Stimulated activated CD8-positive, alpha-beta memory T cell treated with anti-CD3 and anti-CD28 coated beads, Interleukin-2, amount 100 ng/mL, for 48 hours (primary cell): ENCODE measurements at regions not wholly inside any gene's neighbourhood (a gene's known extent, or its start where the extent isn't known, plus 50 kb on each side); places are given as distances from the start of the nearest gene placed in this dataset.
"Not testable (repeated sequence)": the region's sequence is repeated elsewhere in the genome, so short reads cannot be mapped to it uniquely, and the experiment has no call there.

ENCODE experiments used
- DNase-seq, 2 donors: peaks; one replicate each; pipeline ENCODE4 v3.0.0-alpha.2; 2020; ENCODE audit warnings: low read depth in 2 of 2

GRCh38 chr11:71332447-71332846 is 80.1 kb upstream of the SHANK2 start:
- no peak for DNase-seq

GRCh38 chr11:71332046-71332445 is 79.7 kb upstream of the SHANK2 start:
- no peak for DNase-seq

GRCh38 chr11:71331631-71332030 is 79.3 kb upstream of the SHANK2 start:
- no peak for DNase-seq

GRCh38 chr11:71330996-71331395 is 78.6 kb upstream of the SHANK2 start:
- DNase-seq, result no peak

- no peak for DNase-seq
Observed at GRCh38 chr11:71330349-71330748, 78.0 kb upstream of the SHANK2 start.

- no peak for DNase-seq
Observed at GRCh38 chr11:71329786-71330185, 77.4 kb upstream of the SHANK2 start.

GRCh38 chr11:71329165-71329510 is 76.8 kb upstream of the SHANK2 start:
- DNase-seq, result no peak

- no peak for DNase-seq
Observed at GRCh38 chr11:71327156-71328085, 75.0 kb upstream of the SHANK2 start.

GRCh38 chr11:71326328-71326940 is 74.1 kb upstream of the SHANK2 start:
- no peak for DNase-seq

GRCh38 chr11:71325418-71326327 is 73.3 kb upstream of the SHANK2 start:
- DNase-seq, result no peak

GRCh38 chr11:71324788-71325417 is 72.5 kb upstream of the SHANK2 start:
- no peak for DNase-seq

GRCh38 chr11:71323876-71324526 is 71.6 kb upstream of the SHANK2 start:
- no peak for DNase-seq

- no peak for DNase-seq
Observed at GRCh38 chr11:71322861-71323582, 70.6 kb upstream of the SHANK2 start.

- DNase-seq, result no peak
Observed at GRCh38 chr11:71322192-71322735, 69.9 kb upstream of the SHANK2 start.

GRCh38 chr11:71321433-71322191 is 69.2 kb upstream of the SHANK2 start:
- no peak for DNase-seq

- no peak for DNase-seq
Observed at GRCh38 chr11:71316701-71317100, 64.3 kb upstream of the SHANK2 start.

GRCh38 chr11:71312616-71313015 is 60.2 kb upstream of the SHANK2 start:
- not testable (repeated sequence) for DNase-seq

- no peak for DNase-seq
Observed at GRCh38 chr11:71311928-71312510, 59.6 kb upstream of the SHANK2 start.
